HG03442 (cell line): ENCODE measurements at regions not wholly inside any gene's neighbourhood (a gene's known extent, or its start where the extent isn't known, plus 50 kb on each side); places are given as distances from the start of the nearest gene placed in this dataset.

Experiments used
- ATAC-seq: cut with Tn5 transposase; IDR thresholded peaks from one replicate; pipeline ENCODE4 v1.9.1; 2021; ENCODE audit warnings: mild to moderate bottlenecking, moderate library complexity; ENCODE audit not compliant: unreplicated experiment

- no peak for ATAC-seq
Observed at GRCh38 chr19:27675771-27676170, 1537.2 kb downstream of the UQCRFS1 start.

- no peak for ATAC-seq
Observed at GRCh38 chr19:27674701-27675100, 1538.2 kb downstream of the UQCRFS1 start.

- no peak for ATAC-seq
Observed at GRCh38 chr19:27673986-27674385, 1539.0 kb downstream of the UQCRFS1 start.

DNA sequence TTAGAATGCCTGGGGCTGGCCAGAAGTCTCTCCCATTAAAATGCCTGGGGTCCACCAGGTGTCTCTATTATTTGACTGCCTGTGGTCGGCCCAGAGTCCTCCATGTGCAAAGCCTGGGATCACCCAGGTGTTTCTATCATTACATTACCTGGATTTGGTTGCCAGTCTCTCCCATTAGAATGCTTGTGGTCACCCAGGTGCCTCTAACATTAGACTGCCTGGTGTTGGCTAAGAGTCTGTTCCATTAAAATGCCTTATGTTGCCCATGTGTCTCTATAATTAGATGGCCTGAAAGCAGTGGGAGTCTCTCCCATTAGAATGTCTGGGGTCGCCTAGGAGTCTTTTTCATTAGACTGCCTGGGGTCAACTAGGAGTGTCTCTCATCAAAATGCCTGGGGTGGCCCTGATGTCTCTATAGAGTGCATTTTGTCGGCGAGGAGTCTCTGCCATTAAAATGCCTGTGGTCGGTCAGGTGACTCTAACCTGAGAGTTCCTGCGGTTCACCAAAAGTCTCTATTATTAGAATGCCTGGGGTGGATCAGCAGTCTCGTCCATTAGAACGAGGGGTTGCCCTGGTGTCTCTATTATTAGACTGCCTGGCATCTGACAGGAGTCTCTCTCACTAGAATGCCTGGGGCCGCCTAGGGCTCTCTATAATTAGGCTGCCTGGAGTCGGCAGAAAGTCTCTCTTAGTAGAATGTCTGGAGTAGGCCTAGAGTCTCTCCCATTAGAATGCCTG lies 1540.5 kb downstream of the UQCRFS1 start:
- ATAC-seq: no peak

- ATAC-seq: no peak
Observed at GRCh38 chr19:27671876-27672275, 1541.1 kb downstream of the UQCRFS1 start.

DNA sequence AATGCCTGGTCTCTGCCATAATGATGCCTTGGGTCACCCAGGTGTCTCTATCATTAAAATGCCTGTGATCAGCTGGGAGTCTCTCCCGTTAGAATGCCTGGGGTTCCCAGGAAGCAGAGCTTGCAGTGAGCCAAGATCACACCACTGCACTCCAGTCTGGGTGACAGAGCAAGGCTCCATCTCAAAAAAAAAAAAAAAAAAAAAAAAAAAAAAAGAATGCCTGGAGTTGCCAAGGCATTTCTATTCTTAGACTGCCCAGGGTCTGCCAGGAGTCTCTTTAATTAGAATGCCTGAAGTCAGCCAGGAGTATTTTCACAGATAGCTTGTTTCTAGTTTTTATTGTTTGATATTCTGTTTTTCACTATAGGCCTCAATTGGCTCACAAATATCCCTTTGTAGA lies 1552.5 kb downstream of the UQCRFS1 start:
- no peak for ATAC-seq

DNA sequence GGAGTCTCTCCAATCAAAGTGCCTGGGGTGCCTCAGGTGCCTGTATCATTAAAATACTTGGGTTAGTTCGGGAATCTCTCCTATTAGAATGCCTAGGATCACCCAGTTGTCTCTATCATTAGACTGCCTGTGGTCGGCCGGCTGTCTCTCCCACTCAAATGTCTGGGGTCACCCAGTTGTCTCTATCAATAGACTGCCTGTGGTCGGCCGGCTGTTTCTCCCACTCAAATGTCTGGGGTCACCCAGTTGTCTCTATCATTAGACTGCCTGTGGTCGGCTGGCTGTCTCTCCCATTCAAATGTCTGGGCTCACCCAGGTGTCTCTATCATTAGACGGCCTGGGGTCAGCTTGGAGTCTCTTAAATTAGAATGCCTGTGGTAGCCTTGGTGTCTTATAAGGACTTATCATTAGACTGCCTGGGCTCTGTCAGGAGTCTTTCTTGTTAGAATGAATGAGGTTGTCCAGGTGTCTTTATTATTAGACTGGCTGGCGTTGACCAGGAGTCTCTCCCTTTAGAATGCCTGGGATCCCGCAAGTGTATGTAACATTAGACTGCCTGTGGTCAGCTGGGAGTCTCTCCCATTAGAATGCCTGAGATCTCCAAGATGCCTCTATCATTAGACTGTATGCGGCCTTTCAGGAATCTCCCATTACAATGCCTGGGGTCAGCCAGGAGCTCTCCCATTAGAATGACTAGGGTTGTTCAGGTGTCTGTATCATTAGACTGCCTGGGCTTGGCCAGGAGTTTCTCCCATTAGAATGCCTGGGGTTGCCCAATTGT lies 1555.5 kb downstream of the UQCRFS1 start:
- no peak for ATAC-seq

DNA sequence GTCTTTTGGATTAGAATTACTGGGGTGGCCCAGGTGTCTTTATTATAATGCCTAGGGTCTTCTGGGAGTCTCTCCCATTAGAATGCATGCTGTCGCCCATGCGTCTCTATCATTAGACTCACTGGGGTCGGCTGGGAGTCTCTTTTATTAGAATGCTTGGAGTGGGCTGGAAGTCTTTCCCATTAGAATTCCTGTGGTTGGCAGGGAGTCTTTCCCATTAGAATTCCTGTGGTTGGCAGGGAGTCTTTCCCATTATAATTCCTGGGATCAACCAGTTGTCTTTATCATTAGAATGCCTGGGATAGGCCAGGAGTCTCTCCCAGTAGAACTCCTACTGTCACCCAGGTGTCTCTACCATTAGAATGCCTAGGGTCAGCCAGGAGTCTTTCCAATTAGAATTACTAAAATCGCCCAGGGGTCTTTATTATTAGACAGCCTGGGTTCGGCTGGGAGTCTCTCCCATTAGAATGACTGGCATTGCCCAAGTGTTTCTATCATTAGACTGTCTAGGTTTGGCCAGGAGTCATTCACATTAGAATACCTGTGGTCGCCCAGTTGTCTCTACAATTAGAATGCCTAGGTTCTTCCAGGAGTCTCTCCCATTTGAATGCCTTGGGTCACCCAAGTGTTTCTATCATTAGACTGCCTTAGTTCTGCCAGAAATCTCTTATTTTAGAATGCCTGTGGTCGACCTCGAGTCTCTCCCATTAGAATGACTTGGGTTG lies 1558.5 kb downstream of the UQCRFS1 start:
- no peak for ATAC-seq

GRCh38 chr19:27652796-27653195 lies 1560.2 kb downstream of the UQCRFS1 start:
- ATAC-seq: no peak

- ATAC-seq: no peak
Observed at GRCh38 chr19:27652281-27652680, 1560.7 kb downstream of the UQCRFS1 start.

DNA sequence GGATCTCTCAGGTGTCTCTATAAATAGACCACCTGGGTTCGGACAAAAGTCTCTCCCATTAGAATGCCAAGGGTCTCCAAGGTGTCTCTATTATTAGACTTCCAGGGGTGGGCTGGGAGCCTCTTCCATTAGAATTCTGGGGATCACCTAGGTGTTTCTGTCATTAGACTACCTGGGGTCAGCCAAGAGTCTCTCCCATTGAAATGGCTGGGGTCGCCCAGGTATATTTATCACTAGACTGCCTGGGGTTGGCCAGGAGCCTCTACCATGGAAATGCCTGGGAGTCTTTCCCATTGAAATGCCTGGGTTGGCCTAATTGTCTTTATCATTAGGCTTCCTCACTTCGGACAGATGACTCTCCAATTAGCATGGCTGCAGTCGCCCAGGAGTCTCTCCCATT lies 1565.5 kb downstream of the UQCRFS1 start:
- ATAC-seq: no peak

DNA sequence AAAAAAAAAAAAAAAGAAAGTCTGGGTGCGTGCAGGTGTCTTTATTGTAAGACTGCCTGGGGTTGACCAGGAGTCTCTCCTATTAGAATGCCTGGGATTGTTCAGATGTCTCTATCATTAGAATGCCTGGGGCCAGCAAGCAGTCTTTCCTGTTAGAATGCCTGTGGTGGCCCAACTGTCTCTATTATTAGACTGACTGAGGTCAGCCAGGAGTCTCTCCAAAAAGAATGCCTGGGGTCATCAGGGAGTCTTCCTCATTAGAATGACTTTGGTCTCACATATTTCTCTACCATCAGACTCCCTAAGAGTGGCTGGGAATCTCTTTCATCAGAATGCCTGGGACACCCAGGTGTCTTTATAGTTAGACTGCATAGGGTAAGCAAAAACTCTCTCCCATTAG lies 1577.5 kb downstream of the UQCRFS1 start:
- no peak for ATAC-seq

DNA sequence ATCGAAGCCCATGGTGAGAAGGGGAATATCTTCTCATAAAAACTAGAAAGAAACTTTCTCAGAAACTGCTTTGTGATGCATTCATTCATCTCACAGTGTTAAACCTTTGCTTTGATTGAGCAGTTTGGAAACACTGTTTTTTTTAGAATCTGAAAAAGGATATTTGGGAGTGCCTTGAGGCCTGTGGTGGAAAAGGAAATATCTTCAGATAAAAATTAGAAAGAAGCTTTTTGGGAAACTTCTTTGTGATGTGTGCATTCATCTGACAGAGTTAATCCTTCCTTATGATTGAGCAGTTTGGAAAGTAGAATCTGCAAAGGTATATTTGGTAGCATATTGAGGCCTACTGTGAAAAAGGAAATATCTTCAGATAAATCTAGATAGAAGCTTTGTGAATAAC lies 1594.9 kb downstream of the UQCRFS1 start:
- ATAC-seq: no peak

DNA sequence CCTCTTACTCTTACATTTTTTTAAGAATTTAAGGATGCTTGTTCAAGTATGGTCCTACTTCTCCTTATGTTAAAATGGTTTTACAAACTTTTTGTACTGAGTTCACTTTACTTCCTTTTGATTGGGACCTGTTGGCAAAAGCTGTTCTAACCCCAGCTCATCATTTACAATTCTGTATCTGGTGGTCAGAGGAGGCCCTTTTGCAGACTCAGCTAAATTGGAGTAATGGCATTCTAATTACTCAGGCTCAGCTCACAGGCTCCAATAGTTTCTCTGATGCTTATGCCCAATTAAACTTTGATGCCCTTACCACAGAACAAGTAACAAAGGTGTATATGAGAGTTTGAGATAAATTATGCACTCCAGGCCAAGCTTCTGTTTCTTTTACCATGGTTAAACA lies 1632.0 kb downstream of the UQCRFS1 start:
- ATAC-seq: no peak
